ENCODE measurements at regions not wholly inside any gene's neighbourhood (a gene's known extent, or its start where the extent isn't known, plus 50 kb on each side); places are given as distances from the start of the nearest gene placed in this dataset.

DNA sequence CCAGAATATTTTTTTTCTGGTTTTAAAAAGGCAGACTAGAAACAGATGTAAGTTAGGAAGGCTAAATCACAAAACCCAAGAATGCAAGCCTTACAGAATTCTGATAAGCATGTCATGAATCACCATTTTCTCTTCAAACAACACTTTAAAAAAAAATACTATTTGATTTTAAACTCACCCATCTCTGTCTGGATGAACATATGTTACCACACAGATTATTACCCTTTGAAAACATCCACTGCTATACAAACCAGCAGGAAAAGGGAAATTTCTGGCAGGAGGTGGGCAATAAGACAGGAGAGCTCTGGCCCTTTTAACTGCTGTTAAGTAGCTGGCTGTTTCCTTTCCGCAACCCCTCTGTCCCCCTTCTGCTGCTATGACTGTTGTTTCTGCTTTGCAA lies 317.7 kb upstream of the NOCT start:
- H3K27me3 ChIP-seq (ENCODE audit: control insufficient read depth, insufficient read depth, low read length), result no peaks in the 10 kb centered on the region
- no peaks in the 10 kb centered on the region for H3K4me1 ChIP-seq (ENCODE audit: control insufficient read depth, insufficient read depth, low read length)
- DNase-seq (ENCODE audit: low read depth in 4 of 6, low spot score in 6 of 6), result peak in 1 of 6 donors; percentile 27
- WGBS (ENCODE audit: insufficient coverage), result 60% methylated on average over 1 of the region's 1 CpG
- no peaks in the 10 kb centered on the region for H3K9me3 ChIP-seq (ENCODE audit: control insufficient read depth, insufficient read depth, low read length)
- no peak overlapping the region for H3K4me3 ChIP-seq (ENCODE audit: low read depth, low read length)
- H3K27ac ChIP-seq (ENCODE audit: low read depth, low read length), result no peak overlapping the region
- H3K36me3 ChIP-seq (ENCODE audit: control insufficient read depth, insufficient read depth, low read length), result no peaks in the 10 kb centered on the region

- Histone ChIP-seq H3K4me3 (ENCODE audit: low read depth, low read length) (no peak overlapping the region), H3K4me1 (ENCODE audit: control insufficient read depth, insufficient read depth, low read length) (no peaks in the 10 kb centered on the region), H3K27ac (ENCODE audit: low read depth, low read length) (no peak overlapping the region), H3K9me3 (ENCODE audit: control insufficient read depth, insufficient read depth, low read length) (no peaks in the 10 kb centered on the region), H3K36me3 (ENCODE audit: control insufficient read depth, insufficient read depth, low read length) (no peaks in the 10 kb centered on the region), H3K27me3 (ENCODE audit: control insufficient read depth, insufficient read depth, low read length) (no peaks in the 10 kb centered on the region)
- WGBS (ENCODE audit: insufficient coverage), result no CpG with 5 or more reads among the region's 8 CpGs
- no peak for DNase-seq (ENCODE audit: low read depth in 4 of 6, low spot score in 6 of 6)
Measured at GRCh38 chr4:138696771-138697170, 318.8 kb upstream of the NOCT start.

- H3K9me3 ChIP-seq (ENCODE audit: control insufficient read depth, insufficient read depth, low read length), result no peaks in the 10 kb centered on the region
- no peak for DNase-seq (ENCODE audit: low read depth in 4 of 6, low spot score in 6 of 6)
- no peaks in the 10 kb centered on the region for H3K4me1 ChIP-seq (ENCODE audit: control insufficient read depth, insufficient read depth, low read length)
- no peaks in the 10 kb centered on the region for H3K27me3 ChIP-seq (ENCODE audit: control insufficient read depth, insufficient read depth, low read length)
- no peaks in the 10 kb centered on the region for H3K36me3 ChIP-seq (ENCODE audit: control insufficient read depth, insufficient read depth, low read length)
- no CpG with 5 or more reads among the region's 2 CpGs for WGBS (ENCODE audit: insufficient coverage)
- H3K4me3 ChIP-seq (ENCODE audit: low read depth, low read length), result no peak overlapping the region
- H3K27ac ChIP-seq (ENCODE audit: low read depth, low read length), result no peak overlapping the region
Measured at GRCh38 chr4:138696058-138696457, 319.5 kb upstream of the NOCT start.

- H3K27ac ChIP-seq (ENCODE audit: low read depth, low read length), result no peak overlapping the region
- WGBS (ENCODE audit: insufficient coverage), result no CpG with 5 or more reads among the region's 3 CpGs
- no peak overlapping the region for H3K4me3 ChIP-seq (ENCODE audit: low read depth, low read length)
- peak in 2 of 6 donors; percentile 41 to 69 for DNase-seq (ENCODE audit: low read depth in 4 of 6, low spot score in 6 of 6)
- no peaks in the 10 kb centered on the region for H3K36me3 ChIP-seq (ENCODE audit: control insufficient read depth, insufficient read depth, low read length)
- H3K4me1 ChIP-seq (ENCODE audit: control insufficient read depth, insufficient read depth, low read length), result no peaks in the 10 kb centered on the region
- H3K27me3 ChIP-seq (ENCODE audit: control insufficient read depth, insufficient read depth, low read length), result no peaks in the 10 kb centered on the region
- no peaks in the 10 kb centered on the region for H3K9me3 ChIP-seq (ENCODE audit: control insufficient read depth, insufficient read depth, low read length)
Measured at GRCh38 chr4:138693526-138693925, 322.1 kb upstream of the NOCT start.

DNA sequence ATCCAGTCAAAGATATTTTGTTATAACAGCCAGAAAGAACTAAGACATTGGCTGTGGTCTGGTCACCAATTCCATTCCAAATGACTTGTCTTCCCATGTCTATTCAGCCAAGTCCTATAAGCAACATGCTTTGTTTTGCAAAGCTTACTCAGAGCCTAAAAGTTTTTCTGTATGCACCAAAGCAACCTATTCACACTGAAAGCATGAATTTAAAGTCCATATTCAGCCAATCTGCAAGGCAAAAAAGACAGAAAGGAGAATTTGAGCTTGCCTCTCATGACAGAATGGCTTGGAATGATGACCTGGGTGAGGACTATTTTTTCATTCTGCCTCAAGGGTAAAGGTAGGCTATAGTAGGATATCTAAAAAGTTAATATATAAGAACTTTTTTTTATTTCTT lies 323.2 kb upstream of the NOCT start:
- no peaks in the 10 kb centered on the region for H3K36me3 ChIP-seq (ENCODE audit: control insufficient read depth, insufficient read depth, low read length)
- no peaks in the 10 kb centered on the region for H3K4me1 ChIP-seq (ENCODE audit: control insufficient read depth, insufficient read depth, low read length)
- no peak for DNase-seq (ENCODE audit: low read depth in 4 of 6, low spot score in 6 of 6)
- no peaks in the 10 kb centered on the region for H3K27me3 ChIP-seq (ENCODE audit: control insufficient read depth, insufficient read depth, low read length)
- no peak overlapping the region for H3K4me3 ChIP-seq (ENCODE audit: low read depth, low read length)
- H3K9me3 ChIP-seq (ENCODE audit: control insufficient read depth, insufficient read depth, low read length), result no peaks in the 10 kb centered on the region
- no peak overlapping the region for H3K27ac ChIP-seq (ENCODE audit: low read depth, low read length)

GRCh38 chr4:138689593-138689992 lies 326.0 kb upstream of the NOCT start:
- Histone ChIP-seq H3K9me3 (ENCODE audit: control insufficient read depth, insufficient read depth, low read length) (no peaks in the 10 kb centered on the region), H3K36me3 (ENCODE audit: control insufficient read depth, insufficient read depth, low read length) (no peaks in the 10 kb centered on the region), H3K4me1 (ENCODE audit: control insufficient read depth, insufficient read depth, low read length) (no peaks in the 10 kb centered on the region), H3K27me3 (ENCODE audit: control insufficient read depth, insufficient read depth, low read length) (no peaks in the 10 kb centered on the region), H3K4me3 (ENCODE audit: low read depth, low read length) (no peak overlapping the region), H3K27ac (ENCODE audit: low read depth, low read length) (no peak overlapping the region)
- WGBS (ENCODE audit: insufficient coverage), result 79% methylated on average over 3 of the region's 6 CpGs
- DNase-seq (ENCODE audit: low read depth in 4 of 6, low spot score in 6 of 6), result no peak

- WGBS (ENCODE audit: insufficient coverage), result 84% methylated on average over 2 of the region's 9 CpGs
- Histone ChIP-seq H3K27ac (ENCODE audit: low read depth, low read length) (no peak overlapping the region), H3K4me1 (ENCODE audit: control insufficient read depth, insufficient read depth, low read length) (no peaks in the 10 kb centered on the region), H3K9me3 (ENCODE audit: control insufficient read depth, insufficient read depth, low read length) (no peaks in the 10 kb centered on the region), H3K27me3 (ENCODE audit: control insufficient read depth, insufficient read depth, low read length) (no peaks in the 10 kb centered on the region), H3K4me3 (ENCODE audit: low read depth, low read length) (no peak overlapping the region), H3K36me3 (ENCODE audit: control insufficient read depth, insufficient read depth, low read length) (no peaks in the 10 kb centered on the region)
- no peak for DNase-seq (ENCODE audit: low read depth in 4 of 6, low spot score in 6 of 6)
Measured at GRCh38 chr4:138689187-138689586, 326.4 kb upstream of the NOCT start.

GRCh38 chr4:138688408-138689085 lies 327.0 kb upstream of the NOCT start:
- no peak overlapping the region for H3K4me3 ChIP-seq (ENCODE audit: low read depth, low read length)
- WGBS (ENCODE audit: insufficient coverage), result 75% methylated on average over 5 of the region's 12 CpGs
- no peaks in the 10 kb centered on the region for H3K4me1 ChIP-seq (ENCODE audit: control insufficient read depth, insufficient read depth, low read length)
- no peaks in the 10 kb centered on the region for H3K9me3 ChIP-seq (ENCODE audit: control insufficient read depth, insufficient read depth, low read length)
- no peaks in the 10 kb centered on the region for H3K36me3 ChIP-seq (ENCODE audit: control insufficient read depth, insufficient read depth, low read length)
- H3K27me3 ChIP-seq (ENCODE audit: control insufficient read depth, insufficient read depth, low read length), result no peaks in the 10 kb centered on the region
- H3K27ac ChIP-seq (ENCODE audit: low read depth, low read length), result no peak overlapping the region
- DNase-seq (ENCODE audit: low read depth in 4 of 6, low spot score in 6 of 6), result peak in 2 of 6 donors; percentile 57 to 71

DNA sequence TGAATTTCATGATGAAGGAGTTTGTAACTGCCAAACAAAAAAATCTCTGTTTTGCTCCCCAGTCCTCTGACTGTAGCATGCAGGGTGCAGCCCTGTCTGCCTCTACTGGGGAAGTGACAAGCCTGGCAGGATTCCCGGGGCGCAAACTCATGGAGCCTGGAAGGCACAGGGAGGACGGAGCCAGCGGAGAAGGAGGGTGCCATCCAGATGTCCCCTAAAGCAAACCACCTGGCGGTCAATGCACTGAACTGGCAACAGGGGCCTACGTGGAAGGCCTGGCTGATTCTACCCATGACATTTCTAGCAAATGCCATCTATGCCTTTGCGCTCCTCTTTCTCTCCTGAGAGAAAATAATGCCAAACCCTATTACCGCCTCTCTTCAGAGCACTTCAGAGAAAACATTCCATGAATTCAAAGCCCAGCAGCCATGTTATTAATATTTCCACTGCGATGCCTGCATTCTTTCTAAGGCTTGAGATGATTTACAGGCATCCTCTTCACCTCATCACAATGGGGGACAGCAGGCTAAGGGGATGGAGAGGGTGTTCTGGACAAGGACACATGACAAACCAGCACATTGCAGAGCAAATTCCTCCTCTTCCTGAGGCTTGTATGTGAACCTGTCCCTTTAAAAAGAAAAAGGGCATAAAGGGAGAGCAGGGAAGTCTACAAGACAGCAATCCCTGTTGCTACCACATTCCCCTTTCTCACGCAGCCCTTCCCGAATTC lies 329.3 kb upstream of the NOCT start:
- Histone ChIP-seq H3K27me3 (ENCODE audit: control insufficient read depth, insufficient read depth, low read length) (peaks cover 3% of the 10 kb centered on the region), H3K9me3 (ENCODE audit: control insufficient read depth, insufficient read depth, low read length) (no peaks in the 10 kb centered on the region), H3K4me3 (ENCODE audit: low read depth, low read length) (no peak overlapping the region), H3K27ac (ENCODE audit: low read depth, low read length) (no peak overlapping the region), H3K36me3 (ENCODE audit: control insufficient read depth, insufficient read depth, low read length) (no peaks in the 10 kb centered on the region), H3K4me1 (ENCODE audit: control insufficient read depth, insufficient read depth, low read length) (peaks cover 6% of the 10 kb centered on the region)
- peak in 2 of 6 donors; percentile 41 to 56 for DNase-seq (ENCODE audit: low read depth in 4 of 6, low spot score in 6 of 6)
- 80% methylated on average over 9 of the region's 11 CpGs for WGBS (ENCODE audit: insufficient coverage)

- no peak overlapping the region for H3K4me3 ChIP-seq (ENCODE audit: low read depth, low read length)
- H3K4me1 ChIP-seq (ENCODE audit: control insufficient read depth, insufficient read depth, low read length), result peaks cover 6% of the 10 kb centered on the region
- peaks cover 3% of the 10 kb centered on the region for H3K27me3 ChIP-seq (ENCODE audit: control insufficient read depth, insufficient read depth, low read length)
- no peak overlapping the region for H3K27ac ChIP-seq (ENCODE audit: low read depth, low read length)
- DNase-seq (ENCODE audit: low read depth in 4 of 6, low spot score in 6 of 6), result no peak
- H3K9me3 ChIP-seq (ENCODE audit: control insufficient read depth, insufficient read depth, low read length), result no peaks in the 10 kb centered on the region
- no peaks in the 10 kb centered on the region for H3K36me3 ChIP-seq (ENCODE audit: control insufficient read depth, insufficient read depth, low read length)
- WGBS (ENCODE audit: insufficient coverage), result 62% methylated on average over 3 of the region's 7 CpGs
Measured at GRCh38 chr4:138685316-138685715, 330.3 kb upstream of the NOCT start.
